GM23338 (cell line): ENCODE measurements at regions not wholly inside any gene's neighbourhood (a gene's known extent, or its start where the extent isn't known, plus 50 kb on each side); places are given as distances from the start of the nearest gene placed in this dataset. TPM values are rescaled to one million over a fixed set of nuclear protein-coding genes. Genes with fewer than 3 reads are reported as not detected.

Source experiments
- ATAC-seq: fragments of 200-7000 bp; cut with Tn5 transposase; 3 replicates; pipeline ENCODE4 v1.9.1; 2020
- DNase-seq: peaks from one replicate; pipeline ENCODE4 v3.0.0-alpha.2; 2015; ENCODE audit warnings: low spot score
- H2AFZ ChIP-seq: fragments of 200-600 bp; sonication (generic); 2 replicates; pipeline ENCODE4 v1.8.0; 2016; ENCODE audit warnings: antibody characterized with exemption, mild to moderate bottlenecking, moderate library complexity
- H3F3A ChIP-seq: fragments of 200-600 bp; sonication (generic); replicated peaks from 2 replicates; pipeline ENCODE4 v1.8.0; 2017; ENCODE audit warnings: antibody characterized with exemption, mixed run types, low read depth
- H3K27ac ChIP-seq: fragments of 200-600 bp; sonication (generic); 2 replicates; pipeline ENCODE4 v1.6.1; 2016; ENCODE audit warnings: low read depth
- H3K27me3 ChIP-seq: fragments of 200-600 bp; sonication (generic); 2 replicates; pipeline ENCODE4 v1.8.0; 2016; ENCODE audit warnings: mild to moderate bottlenecking, mixed run types, moderate library complexity; ENCODE audit not compliant: insufficient read depth
- H3K36me3 ChIP-seq: fragments of 200-600 bp; sonication (generic); 2 replicates; pipeline ENCODE4 v1.8.0; 2016; ENCODE audit warnings: mild to moderate bottlenecking; ENCODE audit not compliant: insufficient read depth
- H3K4me1 ChIP-seq: fragments of 200-600 bp; sonication (generic); 2 replicates; pipeline ENCODE4 v1.8.0; 2016; ENCODE audit warnings: mild to moderate bottlenecking, moderate library complexity; ENCODE audit not compliant: insufficient read depth
- H3K4me2 ChIP-seq: fragments of 200-600 bp; sonication (generic); 2 replicates; pipeline ENCODE4 v1.7.1; 2017; ENCODE audit warnings: mixed run types
- H3K4me3 ChIP-seq: fragments of 200-600 bp; sonication (generic); 2 replicates; pipeline ENCODE4 v1.6.1; 2016; ENCODE audit warnings: mixed run types
- H3K79me2 ChIP-seq: fragments of 200-600 bp; sonication (generic); replicated peaks from 2 replicates; pipeline ENCODE4 v1.8.0; 2017; ENCODE audit warnings: mild to moderate bottlenecking; ENCODE audit not compliant: insufficient read depth
- H3K9me2 ChIP-seq: fragments of 200-600 bp; sonication (generic); 2 replicates; pipeline ENCODE4 v1.8.0; 2017; ENCODE audit not compliant: insufficient read depth
- H4K20me1 ChIP-seq: fragments of 200-600 bp; sonication (generic); replicated peaks from 2 replicates; pipeline ENCODE4 v1.8.0; 2017; ENCODE audit warnings: mild to moderate bottlenecking; ENCODE audit not compliant: insufficient read depth
- H3K27ac Mint-ChIP-seq: 2 replicates; pipeline ENCODE4 v1.8.0; 2020; ENCODE audit warnings: inconsistent platforms, mild to moderate bottlenecking, moderate library complexity, mixed read lengths
- H3K27me3 Mint-ChIP-seq: 3 replicates; pipeline ENCODE4 v1.8.0; 2022; ENCODE audit warnings: low read depth, mild to moderate bottlenecking, moderate library complexity, mixed read lengths, inconsistent platforms; ENCODE audit not compliant: insufficient read depth, poor library complexity
- H3K36me3 Mint-ChIP-seq: 3 replicates; pipeline ENCODE4 v1.8.0; 2021; ENCODE audit warnings: low read depth, mild to moderate bottlenecking, inconsistent platforms, moderate library complexity, mixed read lengths
- H3K4me1 Mint-ChIP-seq: 3 replicates; pipeline ENCODE4 v1.8.0; 2020; ENCODE audit warnings: mild to moderate bottlenecking, inconsistent platforms, mixed read lengths
- H3K4me3 Mint-ChIP-seq: 3 replicates; pipeline ENCODE4 v1.8.0; 2021; ENCODE audit warnings: moderate library complexity, mild to moderate bottlenecking, inconsistent platforms, mixed read lengths
- H3K9me3 Mint-ChIP-seq: 3 replicates; pipeline ENCODE4 v1.8.0; 2020; ENCODE audit warnings: moderate library complexity, mild to moderate bottlenecking, inconsistent platforms, mixed read lengths
- CREB1 ChIP-seq: fragments of 250-450 bp; sonication (Bioruptor Pico); IDR thresholded peaks from 2 replicates; pipeline ENCODE4 v1.5.0; 2020; ENCODE audit warnings: low read depth, mild to moderate bottlenecking, moderate library complexity
- ETS1 ChIP-seq: IDR thresholded peaks from 2 replicates; pipeline ENCODE4 v1.6.1; 2016; ENCODE audit warnings: antibody characterized with exemption
- EZH2 ChIP-seq: fragments of 200-600 bp; sonication (generic); IDR thresholded peaks from one replicate; pipeline ENCODE4 v1.8.0; 2017; ENCODE audit warnings: antibody characterized with exemption, mild to moderate bottlenecking, low read depth; ENCODE audit not compliant: unreplicated experiment
- EZH2phosphoT487 ChIP-seq: fragments of 200-600 bp; sonication (generic); IDR thresholded peaks from one replicate; pipeline ENCODE4 v1.8.1; 2018; ENCODE audit warnings: antibody characterized with exemption; ENCODE audit not compliant: unreplicated experiment
- NANOG ChIP-seq: IDR thresholded peaks from 2 replicates; pipeline ENCODE4 v1.6.1; 2016; ENCODE audit warnings: antibody characterized with exemption, borderline replicate concordance
- ZNF114 ChIP-seq: fragments of 250-450 bp; sonication (Bioruptor Pico); IDR thresholded peaks from 2 replicates; pipeline ENCODE4 v1.5.0; 2020; ENCODE audit warnings: mild to moderate bottlenecking, moderate library complexity
- ZNF331 ChIP-seq: fragments of 250-450 bp; sonication (Bioruptor Pico); IDR thresholded peaks from 2 replicates; pipeline ENCODE4 v1.5.0; 2020; ENCODE audit warnings: low read depth, mild to moderate bottlenecking, moderate library complexity
- ZNF462 ChIP-seq: fragments of 250-450 bp; sonication (Bioruptor Pico); IDR thresholded peaks from 2 replicates; pipeline ENCODE4 v1.5.0; 2020; ENCODE audit warnings: mild to moderate bottlenecking, moderate library complexity
- small RNA-seq: library from RNA; depleted of rRNA; stranded (forward); fragments of <200 nt; gene quantifications from one replicate; pipeline ENCODE3, GENCODE V24; 2014; ENCODE audit warnings: low replicate concordance
- TF ChIP-seq, protein P1 (sequence below), 2 experiments: fragments of 200-600 bp in 1 of 2; sonication (generic) in 1 of 2; conservative IDR thresholded peaks; 2 replicates each; pipeline versions ENCODE4 v1.5.1 to v1.6.1; 2016 to 2017; ENCODE audit warnings: antibody characterized with exemption in 2 of 2, low read depth in 2 of 2, mild to moderate bottlenecking in 2 of 2, moderate library complexity in 1 of 2

DNA sequence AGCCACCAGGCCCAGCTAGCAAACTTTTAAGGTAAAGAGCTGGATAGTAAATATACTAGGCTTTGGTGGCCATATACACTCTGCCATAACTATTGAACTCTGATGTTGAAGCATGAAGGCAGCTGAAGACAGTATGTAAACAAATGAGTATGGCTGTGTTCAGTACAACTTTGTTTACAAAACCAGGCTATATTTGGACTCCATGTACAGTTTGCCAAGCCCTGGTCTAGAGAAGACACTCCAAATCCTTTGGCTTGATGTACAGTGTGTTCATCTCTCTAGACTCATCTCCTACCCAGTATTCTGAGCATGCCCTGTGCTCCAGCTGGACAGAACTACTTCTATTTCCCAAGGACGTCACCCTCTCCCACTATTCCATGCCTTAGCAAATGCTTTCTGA, 54.3 kb upstream of the MEGF10 start:
- TF ChIP-seq ZNF331 (no peak), ETS1 (no peak), ZNF114 (no peak), CREB1 (CRISPR knock-in tag) (no peak), EZH2phosphoT487 (no peak), EZH2 (no peak), ZNF462 (CRISPR knock-in tag) (no peak), NANOG (no peak)
- TF ChIP-seq, protein P1, sequence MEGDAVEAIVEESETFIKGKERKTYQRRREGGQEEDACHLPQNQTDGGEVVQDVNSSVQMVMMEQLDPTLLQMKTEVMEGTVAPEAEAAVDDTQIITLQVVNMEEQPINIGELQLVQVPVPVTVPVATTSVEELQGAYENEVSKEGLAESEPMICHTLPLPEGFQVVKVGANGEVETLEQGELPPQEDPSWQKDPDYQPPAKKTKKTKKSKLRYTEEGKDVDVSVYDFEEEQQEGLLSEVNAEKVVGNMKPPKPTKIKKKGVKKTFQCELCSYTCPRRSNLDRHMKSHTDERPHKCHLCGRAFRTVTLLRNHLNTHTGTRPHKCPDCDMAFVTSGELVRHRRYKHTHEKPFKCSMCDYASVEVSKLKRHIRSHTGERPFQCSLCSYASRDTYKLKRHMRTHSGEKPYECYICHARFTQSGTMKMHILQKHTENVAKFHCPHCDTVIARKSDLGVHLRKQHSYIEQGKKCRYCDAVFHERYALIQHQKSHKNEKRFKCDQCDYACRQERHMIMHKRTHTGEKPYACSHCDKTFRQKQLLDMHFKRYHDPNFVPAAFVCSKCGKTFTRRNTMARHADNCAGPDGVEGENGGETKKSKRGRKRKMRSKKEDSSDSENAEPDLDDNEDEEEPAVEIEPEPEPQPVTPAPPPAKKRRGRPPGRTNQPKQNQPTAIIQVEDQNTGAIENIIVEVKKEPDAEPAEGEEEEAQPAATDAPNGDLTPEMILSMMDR (conservative IDR thresholded peaks at IDR 0.05; ENCODE audit: low read depth in 2 of 2), result no peak
- H4K20me1 ChIP-seq, result no peaks in the 10 kb centered on the region
- H3K9me3 Mint-ChIP-seq, result no peaks in the 10 kb centered on the region
- no peak overlapping the region for H2AFZ ChIP-seq
- no peaks in the 10 kb centered on the region for H3K27me3 ChIP-seq
- no peak overlapping the region for H3K27ac Mint-ChIP-seq
- peaks cover 7% of the 10 kb centered on the region; the same call in 2 of the 3 replicates for H3K4me1 Mint-ChIP-seq
- no peaks in the 10 kb centered on the region for H3K9me2 ChIP-seq
- no peak overlapping the region for H3K4me2 ChIP-seq
- H3K4me3 Mint-ChIP-seq, result no peak overlapping the region
- H3F3A ChIP-seq, result no peaks in the 10 kb centered on the region
- no peak for ATAC-seq
- H3K36me3 Mint-ChIP-seq, result no peaks in the 10 kb centered on the region
- no peaks in the 10 kb centered on the region for H3K4me1 ChIP-seq
- no peak overlapping the region for H3K27ac ChIP-seq
- H3K27me3 Mint-ChIP-seq, result peaks cover under 1% of the 10 kb centered on the region
- no peak overlapping the region for H3K4me3 ChIP-seq
- no peak for DNase-seq
- H3K79me2 ChIP-seq, result no peaks in the 10 kb centered on the region
- H3K36me3 ChIP-seq, result no peaks in the 10 kb centered on the region

Small RNA genes lying in the stretch of these regions (small RNA-seq; reads per million reads assigned to genes)
- gene AC011416.2 (not detected), gene MRPS5P3 (not detected)
